ENCODE measurements at regions not wholly inside any gene's neighbourhood (a gene's known extent, or its start where the extent isn't known, plus 50 kb on each side); places are given as distances from the start of the nearest gene placed in this dataset.

GRCh38 chr6:166005401-166005943 lies 162.2 kb downstream of the TBXT start:
- no peak for DNase-seq (ENCODE audit: low spot score)
- no peak for TF ChIP-seq CTCF (IDR thresholded peaks at IDR 0.05; ENCODE audit: extremely low read depth, missing control alignments)

GRCh38 chr6:166004876-166005275 lies 162.8 kb downstream of the TBXT start:
- DNase-seq (ENCODE audit: low spot score) = no peak
- TF ChIP-seq CTCF (IDR thresholded peaks at IDR 0.05; ENCODE audit: extremely low read depth, missing control alignments) = no peak

- no peak for DNase-seq (ENCODE audit: low spot score)
Observed at GRCh38 chr6:166004471-166004870, 163.2 kb downstream of the TBXT start.

GRCh38 chr6:166003569-166003968 lies 164.1 kb downstream of the TBXT start:
- DNase-seq (ENCODE audit: low spot score) = no peak
- TF ChIP-seq CTCF (IDR thresholded peaks at IDR 0.05; ENCODE audit: extremely low read depth, missing control alignments) = no peak

More at GRCh38 chr6:166004471-166004870, 163.2 kb downstream of the TBXT start:
- no peak for TF ChIP-seq CTCF (IDR thresholded peaks at IDR 0.05; ENCODE audit: extremely low read depth, missing control alignments)

- TF ChIP-seq CTCF (IDR thresholded peaks at IDR 0.05; ENCODE audit: extremely low read depth, missing control alignments) = no peak
- DNase-seq (ENCODE audit: low spot score) = no peak
Observed at GRCh38 chr6:166001359-166001758, 166.3 kb downstream of the TBXT start.

- DNase-seq (ENCODE audit: low spot score) = no peak
- no peak for TF ChIP-seq CTCF (IDR thresholded peaks at IDR 0.05; ENCODE audit: extremely low read depth, missing control alignments)
Observed at GRCh38 chr6:165999279-165999678, 168.4 kb downstream of the TBXT start.

- no peak for TF ChIP-seq CTCF (IDR thresholded peaks at IDR 0.05; ENCODE audit: extremely low read depth, missing control alignments)
- DNase-seq (ENCODE audit: low spot score) = no peak
Observed at GRCh38 chr6:165998072-165998471, 169.6 kb downstream of the TBXT start.

All from GM20000 (cell line).